GM23248 (cell line): ENCODE measurements at regions not wholly inside any gene's neighbourhood (a gene's known extent, or its start where the extent isn't known, plus 50 kb on each side); places are given as distances from the start of the nearest gene placed in this dataset.

Source experiments
- EZH2 ChIP-seq: fragments of 200-600 bp; sonication (generic); IDR thresholded peaks from 2 replicates; pipeline ENCODE4 v1.6.1; 2018; ENCODE audit warnings: antibody characterized with exemption, mild to moderate bottlenecking; ENCODE audit not compliant: insufficient read depth, poor library complexity, severe bottlenecking
- EZH2phosphoT487 ChIP-seq: fragments of 200-600 bp; sonication (generic); IDR thresholded peaks from 2 replicates; pipeline ENCODE4 v1.6.1; 2018; ENCODE audit warnings: antibody characterized with exemption, moderate library complexity, mild to moderate bottlenecking, low read depth; ENCODE audit not compliant: insufficient read depth

DNA sequence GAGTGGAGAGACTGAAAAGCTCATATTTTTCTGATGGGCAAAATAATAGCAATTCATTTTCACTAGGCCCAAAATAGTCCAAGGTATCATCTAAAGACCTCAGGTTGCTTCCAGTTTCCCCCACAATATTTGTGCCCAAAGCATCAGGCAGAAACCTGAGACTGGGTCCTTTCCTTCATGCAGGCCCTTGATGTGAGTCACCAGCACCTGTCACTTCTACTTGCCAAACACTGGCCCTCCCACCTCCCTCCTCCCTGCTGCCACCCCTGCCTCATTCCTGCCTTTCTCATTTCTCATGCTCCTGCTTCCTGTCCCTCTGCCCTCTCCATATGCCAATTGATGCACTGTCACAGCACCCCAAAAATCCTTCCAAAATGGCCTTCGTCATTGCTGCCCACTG is 230.4 kb upstream of the CST7 start:
- no peak for TF ChIP-seq EZH2phosphoT487
- no peak for TF ChIP-seq EZH2
